Spleen (tissue), 7 donors: ENCODE measurements at regions not wholly inside any gene's neighbourhood (a gene's known extent, or its start where the extent isn't known, plus 50 kb on each side); places are given as distances from the start of the nearest gene placed in this dataset.

Experiments
- POLR2A ChIP-seq, 3 donors: fragments of 450-650 bp; IDR thresholded peaks; one replicate each; pipeline ENCODE4 v1.5.1; 2017; ENCODE audit warnings: antibody characterized with exemption in 3 of 3, mild to moderate bottlenecking in 1 of 3
- TF ChIP-seq, protein P1 (sequence below), 11 experiments: fragments of 200-600 bp in 7 of 11; fragments of 450-650 bp in 4 of 11; sonication (generic) in 4 of 11; IDR thresholded peaks in 8 of 11; conservative IDR thresholded peaks in 3 of 11; 1 replicate in 7 of 11; 2 replicates in 4 of 11; pipeline versions ENCODE4 v1.4.0 to v1.8.0; 2016 to 2021; ENCODE audit warnings: antibody characterized with exemption in 11 of 11, inconsistent platforms in 4 of 11, mild to moderate bottlenecking in 1 of 11
- donor health status: DM: no; HTN: no; CAD: no; lungs with moderate emphysema.
- donor health status: DM: no; HTN: no; CAD: no.
- donor health status: DM: no; HTN: no; CAD: no.

DNA sequence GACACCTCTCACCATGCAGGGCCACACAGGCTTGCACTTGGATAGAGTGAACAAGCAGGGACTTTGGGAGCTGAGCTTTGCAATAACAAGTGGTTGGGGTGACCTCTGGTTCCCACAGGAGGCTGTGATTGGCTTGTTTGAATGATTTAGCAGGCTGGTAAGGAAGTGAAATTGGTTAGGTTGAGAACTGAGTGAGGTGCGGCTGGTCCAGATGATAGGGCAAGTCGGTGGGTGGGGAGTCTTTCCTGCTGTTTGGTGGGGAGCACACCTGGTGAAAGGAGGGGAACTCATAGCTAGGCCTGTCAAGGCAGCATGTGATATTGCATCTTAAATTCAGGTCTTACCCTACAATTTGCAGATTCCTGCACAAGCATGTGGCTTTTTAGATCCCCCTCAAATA, 794.6 kb upstream of the ZNF608 start:
- TF ChIP-seq, protein P1, sequence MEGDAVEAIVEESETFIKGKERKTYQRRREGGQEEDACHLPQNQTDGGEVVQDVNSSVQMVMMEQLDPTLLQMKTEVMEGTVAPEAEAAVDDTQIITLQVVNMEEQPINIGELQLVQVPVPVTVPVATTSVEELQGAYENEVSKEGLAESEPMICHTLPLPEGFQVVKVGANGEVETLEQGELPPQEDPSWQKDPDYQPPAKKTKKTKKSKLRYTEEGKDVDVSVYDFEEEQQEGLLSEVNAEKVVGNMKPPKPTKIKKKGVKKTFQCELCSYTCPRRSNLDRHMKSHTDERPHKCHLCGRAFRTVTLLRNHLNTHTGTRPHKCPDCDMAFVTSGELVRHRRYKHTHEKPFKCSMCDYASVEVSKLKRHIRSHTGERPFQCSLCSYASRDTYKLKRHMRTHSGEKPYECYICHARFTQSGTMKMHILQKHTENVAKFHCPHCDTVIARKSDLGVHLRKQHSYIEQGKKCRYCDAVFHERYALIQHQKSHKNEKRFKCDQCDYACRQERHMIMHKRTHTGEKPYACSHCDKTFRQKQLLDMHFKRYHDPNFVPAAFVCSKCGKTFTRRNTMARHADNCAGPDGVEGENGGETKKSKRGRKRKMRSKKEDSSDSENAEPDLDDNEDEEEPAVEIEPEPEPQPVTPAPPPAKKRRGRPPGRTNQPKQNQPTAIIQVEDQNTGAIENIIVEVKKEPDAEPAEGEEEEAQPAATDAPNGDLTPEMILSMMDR (IDR thresholded peaks at IDR 0.05 in 8 of 11, conservative IDR thresholded peaks at IDR 0.05 in 3 of 11) = no peak
- no peak for TF ChIP-seq POLR2A (IDR thresholded peaks at IDR 0.05)
